ENCODE measurements at regions not wholly inside any gene's neighbourhood (a gene's known extent, or its start where the extent isn't known, plus 50 kb on each side); places are given as distances from the start of the nearest gene placed in this dataset.

GRCh38 chr6:94344866-94345265, 925.5 kb upstream of the EPHA7 start:
- DNase-seq (ENCODE audit: low spot score), result no peak
- TF ChIP-seq EZH2phosphoT487 (IDR thresholded peaks at IDR 0.05) (no peak), CTCF (IDR thresholded peaks at IDR 0.05) (no peak), EZH2 (IDR thresholded peaks at IDR 0.05) (no peak)
- no peak overlapping the region for H3K9ac ChIP-seq
- no peak overlapping the region for H3K4me3 ChIP-seq
- no peak overlapping the region for H3K4me2 ChIP-seq
- no peaks in the 10 kb centered on the region for H3K27me3 ChIP-seq
- H4K20me1 ChIP-seq (ENCODE audit: low read depth), result no peaks in the 10 kb centered on the region
- H3F3A ChIP-seq (ENCODE audit: low read depth), result peaks cover 9% of the 10 kb centered on the region
- Mint-ChIP-seq H3K36me3 (peaks cover 1% of the 10 kb centered on the region), H3K4me1 (peaks cover 24% of the 10 kb centered on the region), H3K4me3 (no peak overlapping the region), H3K9me3 (no peaks in the 10 kb centered on the region), H3K27ac (no peak overlapping the region), H3K27me3 (ENCODE audit: insufficient read depth, low read depth) (peaks cover 2% of the 10 kb centered on the region)
- H3K36me3 ChIP-seq, result no peaks in the 10 kb centered on the region
- peaks cover 24% of the 10 kb centered on the region for H3K4me1 ChIP-seq
- no peak overlapping the region for H3K27ac ChIP-seq
- H2AFZ ChIP-seq (replicated peaks), result no peak overlapping the region
- H3K9me3 ChIP-seq (ENCODE audit: low read depth), result no peaks in the 10 kb centered on the region
- H3K79me2 ChIP-seq (ENCODE audit: low read depth), result no peaks in the 10 kb centered on the region

- Histone ChIP-seq H3K36me3 (no peaks in the 10 kb centered on the region), H3K4me3 (no peak overlapping the region), H3K27me3 (no peaks in the 10 kb centered on the region), H3K79me2 (ENCODE audit: low read depth) (no peaks in the 10 kb centered on the region), H3K4me1 (peaks cover 14% of the 10 kb centered on the region), H3K9ac (no peak overlapping the region), H2AFZ (replicated peaks) (no peak overlapping the region), H3K4me2 (peak overlapping the region; percentile 36), H3F3A (ENCODE audit: low read depth) (peaks cover 6% of the 10 kb centered on the region), H3K27ac (peak overlapping the region; percentile 14), H3K9me3 (ENCODE audit: low read depth) (no peaks in the 10 kb centered on the region), H4K20me1 (ENCODE audit: low read depth) (no peaks in the 10 kb centered on the region)
- peaks cover 2% of the 10 kb centered on the region for H3K27me3 Mint-ChIP-seq (ENCODE audit: insufficient read depth, low read depth)
- peak; percentile 54 for DNase-seq (ENCODE audit: low spot score)
- H3K9me3 Mint-ChIP-seq, result no peaks in the 10 kb centered on the region
- TF ChIP-seq EZH2phosphoT487 (IDR thresholded peaks at IDR 0.05) (no peak), EZH2 (IDR thresholded peaks at IDR 0.05) (no peak), CTCF (IDR thresholded peaks at IDR 0.05) (no peak)
- peaks cover 18% of the 10 kb centered on the region for H3K4me1 Mint-ChIP-seq
- H3K27ac Mint-ChIP-seq, result no peak overlapping the region
- H3K36me3 Mint-ChIP-seq, result peaks cover 1% of the 10 kb centered on the region
- H3K4me3 Mint-ChIP-seq, result no peak overlapping the region
Measured at GRCh38 chr6:94341173-94341572, 921.8 kb upstream of the EPHA7 start.

GRCh38 chr6:94323853-94324252, 904.5 kb upstream of the EPHA7 start:
- Mint-ChIP-seq H3K9me3 (no peaks in the 10 kb centered on the region), H3K4me1 (no peaks in the 10 kb centered on the region), H3K27me3 (ENCODE audit: insufficient read depth, low read depth) (no peaks in the 10 kb centered on the region), H3K36me3 (no peaks in the 10 kb centered on the region), H3K27ac (no peak overlapping the region), H3K4me3 (no peak overlapping the region)
- Histone ChIP-seq H2AFZ (replicated peaks) (no peak overlapping the region), H4K20me1 (ENCODE audit: low read depth) (no peaks in the 10 kb centered on the region), H3K27me3 (no peaks in the 10 kb centered on the region), H3K9me3 (ENCODE audit: low read depth) (no peaks in the 10 kb centered on the region), H3K9ac (no peak overlapping the region), H3K79me2 (ENCODE audit: low read depth) (no peaks in the 10 kb centered on the region), H3K4me2 (no peak overlapping the region), H3F3A (ENCODE audit: low read depth) (no peaks in the 10 kb centered on the region), H3K36me3 (no peaks in the 10 kb centered on the region), H3K4me1 (no peaks in the 10 kb centered on the region), H3K27ac (no peak overlapping the region), H3K4me3 (no peak overlapping the region)
- peak; percentile 29 for DNase-seq (ENCODE audit: low spot score)
- TF ChIP-seq EZH2phosphoT487 (IDR thresholded peaks at IDR 0.05) (no peak), CTCF (IDR thresholded peaks at IDR 0.05) (peak; percentile 38)

Data from neural progenitor cell (in vitro differentiated cells).